ENCODE measurements at regions not wholly inside any gene's neighbourhood (a gene's known extent, or its start where the extent isn't known, plus 50 kb on each side); places are given as distances from the start of the nearest gene placed in this dataset.

GRCh38 chr18:56289381-56289780 is 349.0 kb downstream of the TXNL1 start:
- H3K9ac ChIP-seq (ENCODE audit: insufficient read depth, low read length): no peak overlapping the region
- no peaks in the 10 kb centered on the region for H3K9me3 ChIP-seq (ENCODE audit: control insufficient read depth, insufficient read depth, low read depth, low read length)
- H3K36me3 ChIP-seq (ENCODE audit: control insufficient read depth, insufficient read depth, low read length): no peaks in the 10 kb centered on the region
- H2AFZ ChIP-seq (ENCODE audit: low read length): no peak overlapping the region
- H4K20me1 ChIP-seq (ENCODE audit: control insufficient read depth, extremely low read depth, insufficient read depth, low read length): no peaks in the 10 kb centered on the region
- H3K4me1 ChIP-seq (ENCODE audit: control insufficient read depth, extremely low read depth, insufficient read depth, low read length): no peaks in the 10 kb centered on the region
- H3K79me2 ChIP-seq (ENCODE audit: control insufficient read depth, insufficient read depth, low read length): no peaks in the 10 kb centered on the region
- no peak overlapping the region for H3K27ac ChIP-seq (ENCODE audit: insufficient read depth, low read length)
- TF ChIP-seq EZH2 (IDR thresholded peaks at IDR 0.05; ENCODE audit: low read length, missing control alignments) (no peak), CTCF (conservative IDR thresholded peaks at IDR 0.05 in 1 of 2, IDR thresholded peaks at IDR 0.05 in 1 of 2; ENCODE audit: low read depth in 1 of 2, low read length in 2 of 2) (no peak)
- H3K4me2 ChIP-seq (ENCODE audit: extremely low read depth, insufficient read depth, low read length): no peak overlapping the region
- H3K4me3 ChIP-seq (replicated peaks in 1 of 4; ENCODE audit: control extremely low read depth in 1 of 4, insufficient read depth in 1 of 4, low read depth in 3 of 4, low read length in 4 of 4): no peak overlapping the region
- H3K27me3 ChIP-seq (ENCODE audit: control insufficient read depth, insufficient read depth, low read length): no peaks in the 10 kb centered on the region
- no peak for DNase-seq (ENCODE audit: low read depth in 2 of 2)

- Histone ChIP-seq H4K20me1 (ENCODE audit: control insufficient read depth, extremely low read depth, insufficient read depth, low read length) (no peaks in the 10 kb centered on the region), H3K36me3 (ENCODE audit: control insufficient read depth, insufficient read depth, low read length) (no peaks in the 10 kb centered on the region), H3K27me3 (ENCODE audit: control insufficient read depth, insufficient read depth, low read length) (no peaks in the 10 kb centered on the region), H3K4me3 (replicated peaks in 1 of 4; ENCODE audit: control extremely low read depth in 1 of 4, insufficient read depth in 1 of 4, low read depth in 3 of 4, low read length in 4 of 4) (no peak overlapping the region), H3K4me2 (ENCODE audit: extremely low read depth, insufficient read depth, low read length) (no peak overlapping the region), H3K27ac (ENCODE audit: insufficient read depth, low read length) (no peak overlapping the region), H3K79me2 (ENCODE audit: control insufficient read depth, insufficient read depth, low read length) (no peaks in the 10 kb centered on the region), H3K4me1 (ENCODE audit: control insufficient read depth, extremely low read depth, insufficient read depth, low read length) (no peaks in the 10 kb centered on the region), H3K9me3 (ENCODE audit: control insufficient read depth, insufficient read depth, low read depth, low read length) (no peaks in the 10 kb centered on the region), H3K9ac (ENCODE audit: insufficient read depth, low read length) (no peak overlapping the region), H2AFZ (ENCODE audit: low read length) (no peak overlapping the region)
- no peak for TF ChIP-seq EZH2 (IDR thresholded peaks at IDR 0.05; ENCODE audit: low read length, missing control alignments)
- peak; percentile 48 to 79 for DNase-seq (ENCODE audit: low read depth in 2 of 2)
Measured at GRCh38 chr18:56286775-56287325, 351.5 kb downstream of the TXNL1 start.

- H4K20me1 ChIP-seq (ENCODE audit: control insufficient read depth, extremely low read depth, insufficient read depth, low read length): no peaks in the 10 kb centered on the region
- TF ChIP-seq EZH2 (IDR thresholded peaks at IDR 0.05; ENCODE audit: low read length, missing control alignments) (no peak), CTCF (conservative IDR thresholded peaks at IDR 0.05 in 1 of 2, IDR thresholded peaks at IDR 0.05 in 1 of 2; ENCODE audit: low read depth in 1 of 2, low read length in 2 of 2) (no peak)
- no peak overlapping the region for H3K4me2 ChIP-seq (ENCODE audit: extremely low read depth, insufficient read depth, low read length)
- H3K27ac ChIP-seq (ENCODE audit: insufficient read depth, low read length): no peak overlapping the region
- H3K4me3 ChIP-seq (replicated peaks in 1 of 4; ENCODE audit: control extremely low read depth in 1 of 4, insufficient read depth in 1 of 4, low read depth in 3 of 4, low read length in 4 of 4): no peak overlapping the region
- peak in 1 of 2 donors; percentile 70 for DNase-seq (ENCODE audit: low read depth in 2 of 2)
- H3K79me2 ChIP-seq (ENCODE audit: control insufficient read depth, insufficient read depth, low read length): no peaks in the 10 kb centered on the region
- H3K4me1 ChIP-seq (ENCODE audit: control insufficient read depth, extremely low read depth, insufficient read depth, low read length): no peaks in the 10 kb centered on the region
- no peak overlapping the region for H3K9ac ChIP-seq (ENCODE audit: insufficient read depth, low read length)
- H3K9me3 ChIP-seq (ENCODE audit: control insufficient read depth, insufficient read depth, low read depth, low read length): no peaks in the 10 kb centered on the region
- no peaks in the 10 kb centered on the region for H3K36me3 ChIP-seq (ENCODE audit: control insufficient read depth, insufficient read depth, low read length)
- no peak overlapping the region for H2AFZ ChIP-seq (ENCODE audit: low read length)
- no peaks in the 10 kb centered on the region for H3K27me3 ChIP-seq (ENCODE audit: control insufficient read depth, insufficient read depth, low read length)
Measured at GRCh38 chr18:56285387-56286065, 352.9 kb downstream of the TXNL1 start.

Data from fibroblast of lung (primary cell).